ENCODE measurements at regions not wholly inside any gene's neighbourhood (a gene's known extent, or its start where the extent isn't known, plus 50 kb on each side); places are given as distances from the start of the nearest gene placed in this dataset.
"Not testable (repeated sequence)": the region's sequence is repeated elsewhere in the genome, so short reads cannot be mapped to it uniquely, and the experiment has no call there.

DNA sequence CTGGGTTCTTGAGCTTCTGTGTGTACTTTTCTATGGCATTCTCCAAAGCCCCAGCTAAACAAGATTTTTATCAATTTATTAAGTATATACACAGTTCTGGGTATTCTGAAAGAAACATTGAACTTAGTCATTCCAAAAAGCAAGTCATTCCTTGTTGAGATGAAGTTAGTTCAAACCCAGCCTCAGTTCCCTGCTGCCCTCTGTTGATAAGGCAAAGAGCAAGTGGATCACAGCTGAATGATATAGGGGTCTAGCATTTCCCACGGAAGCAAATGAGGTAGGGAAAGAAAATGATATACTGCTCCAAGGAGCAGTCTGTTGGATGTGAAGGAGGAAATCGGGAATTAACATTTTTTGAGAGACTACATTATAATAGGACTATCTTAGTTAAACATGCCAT lies 841.8 kb upstream of the TENM4 start:
- no peak for DNase-seq

DNA sequence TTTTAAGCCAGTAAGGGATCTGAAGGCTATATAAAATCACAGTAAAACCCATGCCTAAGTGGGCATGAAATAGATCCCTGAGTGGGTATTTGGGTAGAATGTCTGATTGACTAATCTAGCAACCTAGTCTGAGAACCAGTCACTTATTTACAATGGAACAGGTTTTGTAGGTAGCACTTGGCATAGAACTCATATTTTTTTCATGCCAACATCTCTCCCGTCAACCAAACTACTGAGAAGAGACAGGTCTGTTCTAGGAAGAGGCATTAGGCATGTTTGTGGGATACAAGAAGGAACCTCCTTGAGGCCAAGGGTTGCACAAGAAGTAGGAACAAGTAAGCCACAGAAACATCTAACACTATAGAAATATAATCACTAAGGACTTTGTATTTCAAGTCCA lies 840.4 kb upstream of the TENM4 start:
- DNase-seq: no peak

DNA sequence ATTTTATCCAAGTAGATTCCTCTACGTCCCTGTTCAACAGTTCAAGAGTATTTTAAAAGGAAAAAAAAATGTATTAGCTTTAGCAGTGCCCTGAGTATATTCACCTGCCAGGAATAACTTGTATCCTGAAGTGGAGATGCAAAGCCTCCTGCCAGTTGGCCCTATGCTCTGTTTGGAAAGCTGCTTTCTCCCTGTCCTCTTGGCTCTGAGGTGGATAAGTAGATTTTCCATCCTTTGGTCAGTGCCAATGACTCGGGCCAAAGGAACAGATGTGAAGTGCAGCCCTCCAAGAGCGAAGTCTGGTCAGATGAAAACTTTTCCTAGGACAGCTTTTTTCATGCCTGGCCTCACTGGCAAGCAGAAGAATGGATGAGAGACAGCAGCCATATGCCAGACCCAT lies 839.9 kb upstream of the TENM4 start:
- no peak for DNase-seq

DNA sequence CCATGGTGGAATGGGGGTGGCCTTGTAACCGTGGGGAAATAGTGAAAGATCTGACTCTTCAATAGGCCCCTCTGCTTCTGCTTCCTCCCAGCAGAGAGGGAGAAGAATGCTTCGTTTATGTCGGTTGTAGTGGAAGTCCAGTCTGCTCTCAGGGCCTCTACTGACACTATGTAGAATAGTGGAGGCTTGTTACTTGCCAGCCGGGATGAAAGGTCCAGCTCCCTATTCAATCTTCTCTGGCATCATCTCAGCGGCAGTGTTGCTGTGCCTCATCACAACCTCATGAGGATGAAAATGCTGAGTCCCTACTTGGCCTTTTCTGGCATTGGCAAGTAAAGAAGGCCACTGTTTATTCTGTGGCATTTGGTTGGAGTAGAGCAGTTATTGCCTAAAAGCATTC lies 820.9 kb upstream of the TENM4 start:
- DNase-seq: no peak

DNA sequence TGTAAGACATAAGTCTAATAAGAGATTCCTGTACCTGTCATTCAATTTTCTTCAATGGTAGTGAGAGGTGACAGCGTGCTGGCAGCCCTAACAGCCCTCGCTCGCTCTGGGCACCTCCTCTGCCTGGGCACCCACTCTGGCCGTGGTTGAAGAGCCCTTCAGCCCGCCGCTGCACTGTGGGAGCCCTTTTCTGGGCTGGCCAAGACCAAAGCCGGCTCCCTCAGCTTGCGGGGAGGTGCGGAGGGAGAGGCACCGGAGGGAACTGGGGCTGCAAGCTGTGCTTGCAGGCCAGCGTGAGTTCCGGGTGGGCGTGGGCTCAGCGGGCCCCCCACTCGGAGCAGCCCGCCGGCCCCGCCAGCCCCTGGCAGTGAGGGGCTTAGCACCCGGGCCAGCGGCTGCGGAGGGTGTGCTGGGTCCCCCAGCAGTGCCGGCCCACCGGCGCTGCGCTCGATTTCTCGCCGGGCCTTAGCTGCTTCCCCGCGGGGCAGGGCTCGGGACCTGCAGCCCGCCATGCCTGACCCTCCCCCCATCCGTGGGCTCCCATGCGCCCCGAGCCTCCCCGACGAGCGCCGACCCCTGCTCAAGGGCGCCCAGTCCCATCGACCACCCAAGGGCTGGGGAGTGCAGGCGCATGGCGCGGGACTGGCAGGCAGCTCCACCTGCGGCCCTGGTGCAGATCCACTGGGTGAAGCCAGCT lies 816.6 kb upstream of the TENM4 start:
- DNase-seq: not testable (repeated sequence)

DNA sequence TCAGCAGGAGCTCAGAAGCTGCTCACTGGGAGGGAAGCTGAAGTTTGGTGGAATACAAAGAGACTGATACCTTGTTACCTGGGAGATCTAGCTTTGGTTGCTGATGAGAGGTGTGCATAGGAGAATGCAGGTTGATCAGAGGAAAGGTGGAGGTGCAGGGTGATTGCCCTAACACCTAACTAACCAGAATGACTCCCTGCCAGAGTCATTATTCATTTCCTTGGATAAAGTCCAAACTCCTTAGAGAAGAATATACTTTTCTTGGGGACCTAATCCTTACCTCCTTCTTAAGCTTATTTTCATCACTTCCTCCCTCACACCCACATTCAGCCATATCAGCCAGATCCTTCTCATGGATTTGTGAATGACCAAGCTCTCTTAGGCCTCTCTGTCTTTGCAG lies 814.2 kb upstream of the TENM4 start:
- no peak for DNase-seq

DNA sequence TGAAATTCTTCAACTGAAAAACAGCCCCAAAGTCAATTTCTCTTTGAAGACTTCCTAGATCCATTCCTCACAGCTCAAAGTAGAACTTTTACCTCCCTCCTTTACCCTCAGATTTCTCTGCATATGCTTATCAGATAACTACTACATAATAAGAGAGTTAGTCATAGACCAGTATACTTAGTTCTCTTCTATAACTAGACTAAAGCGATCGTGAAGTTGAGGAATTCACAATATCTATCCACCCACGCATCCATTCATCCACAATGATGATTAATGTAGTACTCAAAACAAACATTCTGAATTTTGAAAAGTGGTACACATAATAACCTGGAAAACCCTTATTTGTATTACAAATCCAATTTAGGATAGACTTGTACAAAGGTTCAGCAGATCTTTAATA lies 800.9 kb upstream of the TENM4 start:
- DNase-seq: no peak

DNA sequence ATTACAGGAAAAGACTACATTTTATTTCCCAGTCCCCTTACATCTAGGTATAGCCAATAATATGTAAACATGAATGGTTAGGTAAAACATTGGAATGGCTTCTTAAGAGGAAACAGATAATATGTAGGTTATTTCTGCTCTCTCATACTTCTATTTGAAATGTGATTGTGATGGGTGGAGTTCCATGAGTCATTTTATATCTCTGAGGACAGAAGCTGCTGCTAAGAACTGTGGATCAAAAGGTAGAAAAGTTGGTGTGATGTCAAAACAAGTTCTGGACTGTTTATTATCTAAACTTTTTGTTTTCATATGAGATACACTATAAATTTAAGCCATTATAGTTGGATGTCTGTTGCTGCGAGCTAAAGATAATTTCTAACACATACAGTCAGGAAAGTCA lies 799.4 kb upstream of the TENM4 start:
- DNase-seq: no peak

DNA sequence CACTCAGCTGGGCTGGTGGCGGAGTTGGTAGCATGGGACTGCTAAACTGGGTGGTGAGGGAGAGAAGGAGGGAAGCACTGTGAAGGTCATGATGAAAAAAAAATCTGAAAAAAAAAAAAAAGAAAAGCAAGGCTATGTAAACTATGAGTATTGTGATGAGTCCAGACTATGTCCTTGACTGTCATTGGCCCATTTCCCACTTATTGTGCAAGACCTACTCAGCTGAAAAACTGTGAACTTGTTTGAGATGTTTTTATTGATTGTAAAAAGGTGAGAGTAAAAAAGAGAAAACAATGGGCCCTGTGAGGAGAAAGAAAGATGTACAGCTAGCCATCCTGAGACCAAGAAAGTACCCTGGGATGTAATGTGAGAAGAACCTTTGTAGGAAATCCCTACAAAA lies 798.4 kb upstream of the TENM4 start:
- no peak for DNase-seq

DNA sequence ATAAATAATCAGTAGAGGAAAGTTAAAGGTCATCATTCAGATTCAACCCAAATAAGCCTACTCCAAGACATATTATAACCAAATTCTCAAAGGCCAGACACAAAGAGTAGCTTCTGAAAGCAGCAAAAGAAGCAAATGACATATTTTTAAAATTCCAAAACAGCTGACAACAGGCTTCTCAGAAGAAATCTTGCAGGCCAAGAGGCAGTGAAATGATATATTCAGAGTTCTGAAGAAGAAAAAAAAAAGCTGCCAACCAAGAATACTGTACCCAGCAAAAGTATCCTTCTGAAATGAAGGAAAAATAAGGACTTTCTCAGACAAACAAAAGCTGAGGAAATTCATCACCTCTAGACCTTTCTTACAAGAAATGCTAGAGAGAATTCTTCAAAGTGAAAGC lies 787.1 kb upstream of the TENM4 start:
- DNase-seq: no peak

DNA sequence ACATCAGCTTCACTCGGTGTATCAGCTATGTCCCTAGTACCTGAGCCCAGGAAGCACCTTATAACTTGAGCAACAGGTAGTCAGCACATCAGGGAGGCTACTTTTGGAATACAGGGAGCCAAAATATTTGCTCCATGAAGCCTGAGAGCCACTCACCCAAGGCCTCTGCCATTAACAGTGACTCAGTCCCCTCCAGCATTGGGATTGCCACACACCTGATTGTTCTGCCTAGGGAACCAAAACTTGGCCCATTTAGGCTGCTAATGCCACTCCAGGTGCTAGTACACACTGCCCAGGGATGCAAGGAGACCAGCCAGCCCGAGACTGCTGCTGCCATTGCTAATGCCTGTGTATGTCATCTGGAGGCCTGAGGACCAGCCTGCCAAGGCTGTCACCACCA lies 773.6 kb upstream of the TENM4 start:
- DNase-seq: no peak

DNA sequence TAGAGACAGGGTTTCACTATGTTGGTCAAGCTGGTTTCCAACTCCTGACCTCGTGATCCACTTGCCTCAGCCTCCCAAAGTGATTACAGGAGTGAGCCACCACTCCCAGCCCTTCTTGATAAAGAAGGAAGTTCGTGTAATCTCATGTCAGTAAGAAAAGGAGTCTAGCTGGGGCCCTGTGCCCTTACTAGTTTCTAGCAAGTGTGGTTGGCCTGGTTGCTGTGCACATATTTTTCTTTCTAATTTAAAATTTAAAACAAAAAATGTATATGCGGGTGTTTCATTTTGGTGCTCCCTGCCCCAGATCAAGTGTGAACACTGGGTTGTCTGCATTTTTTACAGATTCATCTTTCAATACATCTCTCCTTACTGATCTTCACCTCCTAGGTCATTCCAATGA lies 770.8 kb upstream of the TENM4 start:
- no peak for DNase-seq

DNA sequence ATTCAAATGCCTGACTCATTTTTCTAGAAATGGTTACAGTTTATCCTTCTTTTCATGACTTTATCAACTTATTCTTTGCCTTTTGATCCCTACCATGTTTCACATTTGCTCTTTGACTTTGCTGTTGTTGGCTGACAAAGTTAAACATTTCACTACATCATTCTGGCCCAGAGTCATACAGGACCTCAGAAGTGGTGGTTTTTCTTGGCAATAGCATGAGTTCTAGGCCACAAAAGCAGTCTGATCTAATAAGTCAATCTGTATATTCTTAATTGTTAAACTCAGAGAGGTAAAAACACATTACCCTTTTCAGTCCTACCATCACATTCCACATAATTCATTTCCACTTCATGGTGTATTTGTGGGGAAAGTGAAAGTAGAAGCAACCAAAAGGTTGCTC lies 763.2 kb upstream of the TENM4 start:
- no peak for DNase-seq

DNA sequence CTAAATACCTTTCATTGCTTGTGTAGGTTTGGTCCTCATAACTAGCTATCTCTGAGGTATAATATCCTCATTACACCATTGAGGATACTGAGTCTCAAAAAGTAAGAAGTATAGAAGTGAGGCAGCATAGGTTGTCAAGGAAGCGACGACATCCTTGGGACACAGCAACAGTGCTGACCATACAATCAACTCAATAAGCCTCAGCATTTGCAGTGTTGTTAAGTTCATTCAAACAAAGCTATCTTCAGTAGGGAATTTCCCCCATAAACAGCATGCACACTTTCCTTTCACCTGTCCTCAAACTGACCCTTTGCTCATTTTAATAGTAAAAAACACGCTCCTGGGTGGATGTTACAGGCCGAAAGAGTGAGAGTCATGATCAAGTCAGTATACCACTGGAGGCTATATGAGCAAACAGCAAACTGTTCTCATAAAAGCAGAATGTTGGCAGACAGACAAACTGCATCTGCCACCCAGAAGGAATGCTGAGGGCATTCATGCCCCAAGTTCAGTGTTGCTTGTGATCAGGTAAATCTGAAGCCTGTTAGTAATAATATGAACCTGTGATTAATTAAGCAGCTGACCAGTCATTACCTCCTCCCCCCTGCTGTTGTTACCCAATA lies 756.2 kb upstream of the TENM4 start:
- DNase-seq: no peak

DNA sequence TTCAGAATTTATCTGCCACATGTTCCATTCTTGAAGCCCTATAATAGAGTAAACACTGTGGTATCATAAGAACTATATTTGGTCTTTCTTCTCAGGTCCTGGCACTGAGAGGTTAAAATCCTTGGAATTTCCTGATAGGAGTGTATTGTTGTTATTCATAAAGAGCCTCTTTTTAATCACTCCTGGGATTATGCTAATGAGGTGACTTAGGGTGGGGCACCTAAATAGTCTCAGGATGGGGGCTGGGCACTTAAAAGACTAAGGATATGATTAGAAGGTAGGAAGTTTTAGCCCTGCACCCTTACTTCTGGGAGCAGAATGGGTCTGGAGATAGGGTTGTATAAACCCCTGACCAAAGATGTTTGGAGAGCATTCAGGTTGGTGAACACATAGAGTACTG lies 755.2 kb upstream of the TENM4 start:
- DNase-seq: no peak

DNA sequence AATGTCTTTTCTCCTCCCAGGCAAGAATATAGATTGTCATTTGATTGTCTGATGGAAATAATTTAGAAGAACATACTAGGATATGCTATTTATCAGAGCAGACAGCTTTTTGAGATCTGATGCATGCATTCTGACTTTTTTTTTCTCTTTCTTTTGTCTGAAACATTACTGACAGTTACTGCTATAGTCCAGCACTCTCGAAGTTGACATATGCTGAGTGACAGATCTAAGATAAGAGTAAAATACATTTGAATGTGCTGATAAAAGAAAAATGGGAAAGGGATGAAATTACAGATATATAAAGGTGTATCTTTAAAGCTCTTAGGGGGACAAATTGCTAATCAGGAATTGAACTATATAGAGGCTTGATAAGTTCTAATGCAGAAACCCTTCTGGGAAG lies 753.8 kb upstream of the TENM4 start:
- no peak for DNase-seq

DNA sequence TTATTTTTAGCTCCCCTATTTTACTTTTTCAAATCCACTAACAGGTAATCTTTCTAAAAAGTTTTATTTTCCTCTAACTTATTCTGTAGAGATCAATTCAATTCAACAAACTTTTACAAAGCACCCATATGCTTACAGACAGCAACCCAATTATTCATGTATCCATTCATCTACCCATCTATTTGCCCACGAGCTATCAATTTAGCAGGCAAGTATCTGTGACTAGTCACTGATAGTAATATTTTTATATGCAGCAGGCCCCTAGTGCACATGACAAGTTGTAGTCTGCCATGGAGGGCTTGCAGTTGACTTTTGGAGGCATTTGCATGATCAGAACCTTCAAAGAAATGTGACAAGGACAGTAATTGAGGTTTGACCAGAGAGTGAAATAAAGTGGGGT lies 753.2 kb upstream of the TENM4 start:
- no peak for DNase-seq

DNA sequence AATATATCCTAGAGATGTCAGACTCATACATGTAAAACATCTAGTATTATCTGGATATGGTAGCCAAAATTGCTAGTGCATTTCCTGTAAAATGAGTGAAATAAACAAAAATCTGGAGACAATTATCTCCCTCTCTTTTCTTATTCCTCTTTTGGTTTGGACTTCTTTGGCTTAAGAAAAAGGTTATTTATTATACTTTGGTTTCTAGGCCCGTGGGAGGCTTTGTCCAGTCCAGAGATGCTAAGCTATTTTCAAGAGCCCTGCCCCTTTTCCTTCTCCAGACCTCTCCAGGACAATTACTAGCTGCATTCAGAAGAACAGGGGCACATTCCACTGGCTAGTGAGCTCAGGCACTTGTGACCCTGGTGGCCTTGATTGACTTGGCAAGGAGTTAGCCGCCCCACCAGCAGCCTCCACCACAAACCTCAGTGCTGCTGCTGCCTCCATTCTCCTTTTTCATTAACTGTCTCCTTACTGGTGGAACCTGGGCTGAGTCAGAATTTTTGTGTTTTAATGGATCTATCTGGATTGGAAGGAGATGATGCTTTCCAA lies 747.3 kb upstream of the TENM4 start:
- no peak for DNase-seq

DNA sequence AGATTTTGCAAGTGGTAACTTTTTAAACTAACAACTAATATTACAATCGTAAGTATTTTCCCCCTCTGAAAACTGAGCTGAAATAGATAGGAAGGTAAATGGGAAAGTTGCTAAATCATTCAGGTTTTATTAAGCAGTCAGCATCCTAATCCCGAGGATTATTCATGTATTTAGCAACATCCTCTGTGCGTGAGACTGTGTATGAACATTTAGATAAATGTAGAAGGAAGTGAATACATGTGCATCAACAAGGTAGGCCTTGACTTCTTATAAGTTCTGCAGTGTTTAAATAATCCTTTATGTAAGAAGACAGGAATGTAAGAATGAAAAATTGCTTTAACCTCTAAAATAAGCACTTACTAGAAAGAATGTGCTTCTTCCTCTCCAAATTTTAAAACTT lies 745.9 kb upstream of the TENM4 start:
- no peak for DNase-seq

DNA sequence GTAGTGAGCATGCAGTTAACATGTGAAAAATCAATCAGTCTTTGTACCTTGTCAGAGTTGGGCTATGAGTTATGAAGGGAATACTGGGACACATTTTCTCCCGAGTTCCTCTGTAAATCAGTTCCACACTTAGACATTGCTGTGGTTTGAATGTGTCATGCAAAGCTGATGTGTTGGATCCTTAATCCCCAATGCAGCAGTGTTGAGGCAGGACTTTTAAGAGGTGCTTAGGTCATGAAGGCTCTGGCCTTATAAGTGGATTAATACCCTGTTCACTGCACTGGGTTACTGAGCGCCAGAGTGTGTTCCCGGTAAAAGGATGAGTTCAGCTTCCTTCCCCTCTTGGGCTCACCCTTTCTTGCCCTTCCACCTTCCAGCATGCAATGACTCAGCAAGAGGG lies 742.1 kb upstream of the TENM4 start:
- no peak for DNase-seq

DNA sequence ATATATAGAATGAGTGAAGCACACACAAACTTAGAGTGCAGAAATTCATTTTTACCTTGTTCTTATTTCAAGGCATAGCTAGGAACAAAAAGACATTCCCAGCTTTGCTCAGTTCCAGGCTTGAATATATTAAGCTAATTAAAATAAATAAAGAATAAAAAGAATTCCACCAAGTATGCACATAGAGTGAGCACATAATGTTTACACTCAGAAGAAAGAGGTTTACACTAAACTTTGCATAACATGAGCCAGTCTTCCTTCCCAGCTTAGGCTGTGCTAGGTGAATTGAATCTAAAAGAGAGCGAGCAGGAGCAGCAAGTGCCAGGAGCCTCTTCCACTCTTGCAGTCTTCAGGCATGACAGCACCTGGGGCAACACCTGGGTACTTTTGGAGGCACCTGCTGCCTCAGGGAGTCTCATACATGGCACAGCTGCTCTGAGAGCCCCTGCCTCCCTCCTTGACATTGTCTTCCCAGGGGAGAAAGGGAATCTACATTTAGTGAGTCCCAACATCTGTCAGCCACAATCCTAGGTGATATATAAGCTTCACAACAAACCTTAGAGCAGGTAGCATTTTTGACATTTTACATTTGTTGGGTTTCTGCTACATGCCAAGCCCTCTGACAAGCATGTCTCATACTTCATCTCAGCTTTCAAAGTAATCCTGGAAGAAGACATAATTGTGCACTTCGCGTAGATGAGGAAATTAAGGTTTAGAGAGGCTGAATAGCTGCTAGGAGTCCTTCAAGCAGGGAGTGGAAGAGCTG lies 732.7 kb upstream of the TENM4 start:
- DNase-seq: no peak

DNA sequence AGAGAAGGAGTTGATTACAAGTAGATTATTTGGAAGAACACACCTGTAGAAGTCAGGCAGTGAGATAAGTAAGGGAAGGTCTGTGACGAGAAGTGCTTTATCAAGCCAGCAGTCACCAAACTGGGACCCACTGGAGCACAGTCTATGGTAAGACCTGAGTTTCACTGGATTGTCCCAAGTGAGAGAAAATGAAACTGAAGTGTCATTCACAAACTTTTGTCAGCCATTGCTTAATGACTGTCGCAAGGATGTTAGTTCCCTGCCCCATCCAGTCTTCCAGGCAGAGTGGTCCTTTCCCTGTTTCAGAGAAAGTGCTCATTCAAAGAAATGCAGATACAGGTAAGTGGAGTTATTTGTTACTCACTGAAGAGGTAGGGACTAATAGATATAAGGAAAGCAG lies 728.0 kb upstream of the TENM4 start:
- DNase-seq: no peak

DNA sequence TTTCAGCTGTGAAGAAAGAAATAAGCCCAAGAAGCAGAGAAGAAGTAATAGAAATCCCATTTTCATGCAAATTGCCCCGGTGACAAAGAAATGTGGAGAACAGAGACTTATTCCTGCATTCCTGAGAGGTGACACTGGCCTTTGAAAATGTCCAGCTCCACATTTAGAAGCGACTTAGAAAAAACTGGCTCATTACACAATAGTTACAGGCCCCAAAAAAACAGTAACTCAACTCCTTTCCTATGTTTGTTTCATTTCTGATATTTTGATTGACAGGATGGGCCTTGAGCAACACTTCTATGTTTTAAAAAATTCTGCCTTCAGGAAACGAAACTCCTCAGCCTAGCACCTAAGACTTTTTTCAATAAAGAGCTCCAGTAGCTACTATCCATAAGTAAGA lies 726.9 kb upstream of the TENM4 start:
- no peak for DNase-seq

DNA sequence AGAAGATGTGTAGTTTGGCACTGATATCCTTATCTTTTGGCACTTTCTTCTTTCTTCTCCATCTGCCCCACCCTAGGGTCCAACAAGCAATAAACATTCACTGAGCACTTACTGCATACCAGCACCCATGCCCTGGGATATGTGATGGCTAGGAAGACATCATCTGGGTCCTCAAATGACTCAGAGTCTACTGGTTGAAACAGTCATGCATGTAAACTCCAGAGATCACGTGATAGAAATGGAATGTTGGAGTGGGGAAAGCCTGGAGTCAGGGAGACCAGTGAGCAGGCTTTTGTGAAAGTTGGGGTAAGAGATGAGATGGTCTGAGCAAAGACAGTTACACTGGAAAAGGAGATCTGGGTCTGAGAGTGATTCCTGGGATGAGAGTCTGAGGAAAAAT lies 724.9 kb upstream of the TENM4 start:
- DNase-seq: no peak
